ENCODE measurements at regions not wholly inside any gene's neighbourhood (a gene's known extent, or its start where the extent isn't known, plus 50 kb on each side); places are given as distances from the start of the nearest gene placed in this dataset.
A peak's percentile ranks its signal among the peaks of the same experiment; 100 is the strongest.

- Histone ChIP-seq H3F3A (ENCODE audit: insufficient read depth, low read length, poor library complexity, severe bottlenecking) (no peaks in the 10 kb centered on the region), H3K9ac (ENCODE audit: low read length) (no peak overlapping the region), H3K79me2 (replicated peaks; ENCODE audit: insufficient read depth, low read length) (no peaks in the 10 kb centered on the region), H2AFZ (ENCODE audit: low read depth, low read length) (no peak overlapping the region), H3K4me3 (ENCODE audit: low read length) (no peak overlapping the region), H3K27me3 (ENCODE audit: insufficient read depth, low read depth, low read length) (no peaks in the 10 kb centered on the region), H3K36me3 (ENCODE audit: insufficient read depth, low read length) (no peaks in the 10 kb centered on the region), H3K9me2 (ENCODE audit: insufficient read depth, low read length) (no peaks in the 10 kb centered on the region), H3K27ac (ENCODE audit: low read length) (no peak overlapping the region), H3K9me3 (ENCODE audit: low read length) (no peaks in the 10 kb centered on the region), H4K20me1 (ENCODE audit: insufficient read depth) (no peaks in the 10 kb centered on the region), H3K4me2 (ENCODE audit: low read length) (no peak overlapping the region)
- TF ChIP-seq, protein P1, sequence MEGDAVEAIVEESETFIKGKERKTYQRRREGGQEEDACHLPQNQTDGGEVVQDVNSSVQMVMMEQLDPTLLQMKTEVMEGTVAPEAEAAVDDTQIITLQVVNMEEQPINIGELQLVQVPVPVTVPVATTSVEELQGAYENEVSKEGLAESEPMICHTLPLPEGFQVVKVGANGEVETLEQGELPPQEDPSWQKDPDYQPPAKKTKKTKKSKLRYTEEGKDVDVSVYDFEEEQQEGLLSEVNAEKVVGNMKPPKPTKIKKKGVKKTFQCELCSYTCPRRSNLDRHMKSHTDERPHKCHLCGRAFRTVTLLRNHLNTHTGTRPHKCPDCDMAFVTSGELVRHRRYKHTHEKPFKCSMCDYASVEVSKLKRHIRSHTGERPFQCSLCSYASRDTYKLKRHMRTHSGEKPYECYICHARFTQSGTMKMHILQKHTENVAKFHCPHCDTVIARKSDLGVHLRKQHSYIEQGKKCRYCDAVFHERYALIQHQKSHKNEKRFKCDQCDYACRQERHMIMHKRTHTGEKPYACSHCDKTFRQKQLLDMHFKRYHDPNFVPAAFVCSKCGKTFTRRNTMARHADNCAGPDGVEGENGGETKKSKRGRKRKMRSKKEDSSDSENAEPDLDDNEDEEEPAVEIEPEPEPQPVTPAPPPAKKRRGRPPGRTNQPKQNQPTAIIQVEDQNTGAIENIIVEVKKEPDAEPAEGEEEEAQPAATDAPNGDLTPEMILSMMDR (IDR thresholded peaks at IDR 0.05; ENCODE audit: poor library complexity, severe bottlenecking) = peak; percentile 64
- TF ChIP-seq RAD21 (conservative IDR thresholded peaks at IDR 0.05) (peak; percentile 74), SMC3 (conservative IDR thresholded peaks at IDR 0.05; ENCODE audit: poor library complexity) (peak; percentile 73), EP300 (conservative IDR thresholded peaks at IDR 0.05; ENCODE audit: poor library complexity, severe bottlenecking) (no peak)
Measured at GRCh38 chr3:66138336-66139313, 82.2 kb upstream of the SLC25A26 start.

- Histone ChIP-seq H3K27ac (ENCODE audit: low read length) (no peak overlapping the region), H3K9me2 (ENCODE audit: insufficient read depth, low read length) (no peaks in the 10 kb centered on the region), H3K9ac (ENCODE audit: low read length) (no peak overlapping the region), H4K20me1 (ENCODE audit: insufficient read depth) (no peaks in the 10 kb centered on the region), H3K79me2 (replicated peaks; ENCODE audit: insufficient read depth, low read length) (no peaks in the 10 kb centered on the region), H3K4me2 (ENCODE audit: low read length) (no peak overlapping the region), H2AFZ (ENCODE audit: low read depth, low read length) (no peak overlapping the region), H3K27me3 (ENCODE audit: insufficient read depth, low read depth, low read length) (no peaks in the 10 kb centered on the region), H3K9me3 (ENCODE audit: low read length) (no peaks in the 10 kb centered on the region), H3K4me3 (ENCODE audit: low read length) (no peak overlapping the region), H3F3A (ENCODE audit: insufficient read depth, low read length, poor library complexity, severe bottlenecking) (no peaks in the 10 kb centered on the region), H3K36me3 (ENCODE audit: insufficient read depth, low read length) (no peaks in the 10 kb centered on the region)
- TF ChIP-seq EP300 (conservative IDR thresholded peaks at IDR 0.05; ENCODE audit: poor library complexity, severe bottlenecking) (no peak), EZH2 (IDR thresholded peaks at IDR 0.05; ENCODE audit: borderline replicate concordance, insufficient read depth, low read length, poor library complexity, severe bottlenecking) (no peak), TAF1 (IDR thresholded peaks at IDR 0.05; ENCODE audit: low read depth) (no peak), SMC3 (conservative IDR thresholded peaks at IDR 0.05; ENCODE audit: poor library complexity) (no peak), RAD21 (conservative IDR thresholded peaks at IDR 0.05) (no peak), MXI1 (conservative IDR thresholded peaks at IDR 0.05; ENCODE audit: poor library complexity, severe bottlenecking) (no peak), POLR2AphosphoS5 (IDR thresholded peaks at IDR 0.05) (no peak)
- TF ChIP-seq, protein P1 (IDR thresholded peaks at IDR 0.05; ENCODE audit: poor library complexity, severe bottlenecking) = no peak
- TF ChIP-seq, protein P2, sequence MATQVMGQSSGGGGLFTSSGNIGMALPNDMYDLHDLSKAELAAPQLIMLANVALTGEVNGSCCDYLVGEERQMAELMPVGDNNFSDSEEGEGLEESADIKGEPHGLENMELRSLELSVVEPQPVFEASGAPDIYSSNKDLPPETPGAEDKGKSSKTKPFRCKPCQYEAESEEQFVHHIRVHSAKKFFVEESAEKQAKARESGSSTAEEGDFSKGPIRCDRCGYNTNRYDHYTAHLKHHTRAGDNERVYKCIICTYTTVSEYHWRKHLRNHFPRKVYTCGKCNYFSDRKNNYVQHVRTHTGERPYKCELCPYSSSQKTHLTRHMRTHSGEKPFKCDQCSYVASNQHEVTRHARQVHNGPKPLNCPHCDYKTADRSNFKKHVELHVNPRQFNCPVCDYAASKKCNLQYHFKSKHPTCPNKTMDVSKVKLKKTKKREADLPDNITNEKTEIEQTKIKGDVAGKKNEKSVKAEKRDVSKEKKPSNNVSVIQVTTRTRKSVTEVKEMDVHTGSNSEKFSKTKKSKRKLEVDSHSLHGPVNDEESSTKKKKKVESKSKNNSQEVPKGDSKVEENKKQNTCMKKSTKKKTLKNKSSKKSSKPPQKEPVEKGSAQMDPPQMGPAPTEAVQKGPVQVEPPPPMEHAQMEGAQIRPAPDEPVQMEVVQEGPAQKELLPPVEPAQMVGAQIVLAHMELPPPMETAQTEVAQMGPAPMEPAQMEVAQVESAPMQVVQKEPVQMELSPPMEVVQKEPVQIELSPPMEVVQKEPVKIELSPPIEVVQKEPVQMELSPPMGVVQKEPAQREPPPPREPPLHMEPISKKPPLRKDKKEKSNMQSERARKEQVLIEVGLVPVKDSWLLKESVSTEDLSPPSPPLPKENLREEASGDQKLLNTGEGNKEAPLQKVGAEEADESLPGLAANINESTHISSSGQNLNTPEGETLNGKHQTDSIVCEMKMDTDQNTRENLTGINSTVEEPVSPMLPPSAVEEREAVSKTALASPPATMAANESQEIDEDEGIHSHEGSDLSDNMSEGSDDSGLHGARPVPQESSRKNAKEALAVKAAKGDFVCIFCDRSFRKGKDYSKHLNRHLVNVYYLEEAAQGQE (IDR thresholded peaks at IDR 0.05; ENCODE audit: borderline replicate concordance) = no peak
Measured at GRCh38 chr3:66136597-66136996, 84.2 kb upstream of the SLC25A26 start.

Measured in neural cell (in vitro differentiated cells).